ENCODE measurements at regions not wholly inside any gene's neighbourhood (a gene's known extent, or its start where the extent isn't known, plus 50 kb on each side); places are given as distances from the start of the nearest gene placed in this dataset.

- Histone ChIP-seq H3K27me3 (replicated peaks; ENCODE audit: insufficient read depth) (no peaks in the 10 kb centered on the region), H3K4me2 (ENCODE audit: unreplicated experiment) (no peak overlapping the region), H4K20me1 (ENCODE audit: insufficient read depth) (no peaks in the 10 kb centered on the region), H2AFZ (no peak overlapping the region), H3K79me2 (ENCODE audit: insufficient read depth) (no peaks in the 10 kb centered on the region), H3K9ac (no peak overlapping the region), H3K9me2 (ENCODE audit: insufficient read depth) (no peaks in the 10 kb centered on the region), H3F3A (ENCODE audit: insufficient read depth) (no peaks in the 10 kb centered on the region), H3K4me1 (ENCODE audit: insufficient read depth) (no peaks in the 10 kb centered on the region), H3K27ac (no peak overlapping the region), H3K4me3 (no peak overlapping the region), H3K9me3 (ENCODE audit: low read depth) (no peaks in the 10 kb centered on the region), H3K36me3 (ENCODE audit: low read depth) (no peaks in the 10 kb centered on the region)
- 3 to 7% methylated on average over 5 of the region's 5 CpGs for WGBS, 2 experiments (ENCODE audit: low coverage in 1 of 2, low lambda C conversion rate in 2 of 2, missing lambda C conversion rate in 2 of 2)
- TF ChIP-seq EZH2 (IDR thresholded peaks at IDR 0.05; ENCODE audit: insufficient read depth, poor library complexity, severe bottlenecking), result no peak
- no peak for TF ChIP-seq EZH2phosphoT487 (IDR thresholded peaks at IDR 0.05; ENCODE audit: insufficient read depth, low read depth)
- DNase-seq, result peak; percentile 0
- in situ Hi-C loops (cut with MboI), result no loop called here
These were observed 1840.1 kb downstream of the PCDH7 start for GRCh38 chr4:32560306-32560705.

- no peaks in the 10 kb centered on the region for H3K9me2 ChIP-seq (ENCODE audit: insufficient read depth)
- no peaks in the 10 kb centered on the region for H3F3A ChIP-seq (ENCODE audit: insufficient read depth)
- H3K4me1 ChIP-seq (ENCODE audit: insufficient read depth), result no peaks in the 10 kb centered on the region
These were observed 1841.8 kb downstream of the PCDH7 start for GRCh38 chr4:32562010-32562409.

GRCh38 chr4:32564626-32565025 lies 1844.5 kb downstream of the PCDH7 start:
- Histone ChIP-seq H3K27ac (no peak overlapping the region), H3K9me3 (ENCODE audit: low read depth) (peaks cover 3% of the 10 kb centered on the region), H3K9me2 (ENCODE audit: insufficient read depth) (no peaks in the 10 kb centered on the region), H3K4me1 (ENCODE audit: insufficient read depth) (no peaks in the 10 kb centered on the region), H4K20me1 (ENCODE audit: insufficient read depth) (no peaks in the 10 kb centered on the region), H3K9ac (no peak overlapping the region), H3K4me2 (ENCODE audit: unreplicated experiment) (no peak overlapping the region), H2AFZ (no peak overlapping the region), H3F3A (ENCODE audit: insufficient read depth) (no peaks in the 10 kb centered on the region), H3K79me2 (ENCODE audit: insufficient read depth) (no peaks in the 10 kb centered on the region), H3K36me3 (ENCODE audit: low read depth) (no peaks in the 10 kb centered on the region), H3K27me3 (replicated peaks; ENCODE audit: insufficient read depth) (no peaks in the 10 kb centered on the region), H3K4me3 (no peak overlapping the region)
- no peak for DNase-seq
- in situ Hi-C loops (cut with MboI), result no loop called here
- TF ChIP-seq EZH2phosphoT487 (IDR thresholded peaks at IDR 0.05; ENCODE audit: insufficient read depth, low read depth) (no peak), EZH2 (IDR thresholded peaks at IDR 0.05; ENCODE audit: insufficient read depth, poor library complexity, severe bottlenecking) (no peak)
- WGBS, 2 experiments (ENCODE audit: low coverage in 1 of 2, low lambda C conversion rate in 2 of 2, missing lambda C conversion rate in 2 of 2), result 14 to 23% methylated on average over 2 of the region's 2 CpGs

More at GRCh38 chr4:32562010-32562409, 1841.8 kb downstream of the PCDH7 start:
- TF ChIP-seq EZH2 (IDR thresholded peaks at IDR 0.05; ENCODE audit: insufficient read depth, poor library complexity, severe bottlenecking) (no peak), EZH2phosphoT487 (IDR thresholded peaks at IDR 0.05; ENCODE audit: insufficient read depth, low read depth) (no peak)
- no peak overlapping the region for H3K4me2 ChIP-seq (ENCODE audit: unreplicated experiment)
- H2AFZ ChIP-seq, result no peak overlapping the region
- H3K9ac ChIP-seq, result no peak overlapping the region
- DNase-seq, result no peak
- H3K27me3 ChIP-seq (replicated peaks; ENCODE audit: insufficient read depth), result no peaks in the 10 kb centered on the region
- H3K4me3 ChIP-seq, result no peak overlapping the region
- no peaks in the 10 kb centered on the region for H3K36me3 ChIP-seq (ENCODE audit: low read depth)
- no peaks in the 10 kb centered on the region for H3K79me2 ChIP-seq (ENCODE audit: insufficient read depth)
- no peaks in the 10 kb centered on the region for H4K20me1 ChIP-seq (ENCODE audit: insufficient read depth)
- in situ Hi-C loops (cut with MboI), result no loop called here
- WGBS, 2 experiments (ENCODE audit: low coverage in 1 of 2, low lambda C conversion rate in 2 of 2, missing lambda C conversion rate in 2 of 2), result 42 to 44% methylated on average over 3 of the region's 3 CpGs
- no peak overlapping the region for H3K27ac ChIP-seq
- peaks cover 2% of the 10 kb centered on the region for H3K9me3 ChIP-seq (ENCODE audit: low read depth)

- H3K27me3 ChIP-seq (replicated peaks; ENCODE audit: insufficient read depth), result no peaks in the 10 kb centered on the region
- no peak for TF ChIP-seq EZH2phosphoT487 (IDR thresholded peaks at IDR 0.05; ENCODE audit: insufficient read depth, low read depth)
- TF ChIP-seq EZH2 (IDR thresholded peaks at IDR 0.05; ENCODE audit: insufficient read depth, poor library complexity, severe bottlenecking), result no peak
- no peak overlapping the region for H3K27ac ChIP-seq
- no peak for DNase-seq
- no peaks in the 10 kb centered on the region for H3K79me2 ChIP-seq (ENCODE audit: insufficient read depth)
- H2AFZ ChIP-seq, result no peak overlapping the region
- no peaks in the 10 kb centered on the region for H4K20me1 ChIP-seq (ENCODE audit: insufficient read depth)
- in situ Hi-C loops (cut with MboI), result no loop called here
- H3K4me3 ChIP-seq, result no peak overlapping the region
- peaks cover 3% of the 10 kb centered on the region for H3K9me3 ChIP-seq (ENCODE audit: low read depth)
- H3K4me1 ChIP-seq (ENCODE audit: insufficient read depth), result no peaks in the 10 kb centered on the region
- no peaks in the 10 kb centered on the region for H3K36me3 ChIP-seq (ENCODE audit: low read depth)
- H3F3A ChIP-seq (ENCODE audit: insufficient read depth), result no peaks in the 10 kb centered on the region
- no peak overlapping the region for H3K4me2 ChIP-seq (ENCODE audit: unreplicated experiment)
- no peak overlapping the region for H3K9ac ChIP-seq
- no peaks in the 10 kb centered on the region for H3K9me2 ChIP-seq (ENCODE audit: insufficient read depth)
These were observed 1849.7 kb downstream of the PCDH7 start for GRCh38 chr4:32569861-32570260.

GRCh38 chr4:32572366-32572765 lies 1852.2 kb downstream of the PCDH7 start:
- no peaks in the 10 kb centered on the region for H3K9me3 ChIP-seq (ENCODE audit: low read depth)
- no peak for TF ChIP-seq EZH2 (IDR thresholded peaks at IDR 0.05; ENCODE audit: insufficient read depth, poor library complexity, severe bottlenecking)
- TF ChIP-seq EZH2phosphoT487 (IDR thresholded peaks at IDR 0.05; ENCODE audit: insufficient read depth, low read depth), result no peak
- H3K36me3 ChIP-seq (ENCODE audit: low read depth), result no peaks in the 10 kb centered on the region
- in situ Hi-C loops (cut with MboI), result no loop called here
- H3K27me3 ChIP-seq (replicated peaks; ENCODE audit: insufficient read depth), result no peaks in the 10 kb centered on the region
- H3K9ac ChIP-seq, result no peak overlapping the region
- H3K9me2 ChIP-seq (ENCODE audit: insufficient read depth), result no peaks in the 10 kb centered on the region
- H3K79me2 ChIP-seq (ENCODE audit: insufficient read depth), result no peaks in the 10 kb centered on the region
- no peak overlapping the region for H3K4me2 ChIP-seq (ENCODE audit: unreplicated experiment)
- DNase-seq, result no peak
- H2AFZ ChIP-seq, result no peak overlapping the region
- no peak overlapping the region for H3K27ac ChIP-seq
- no peak overlapping the region for H3K4me3 ChIP-seq
- H3K4me1 ChIP-seq (ENCODE audit: insufficient read depth), result no peaks in the 10 kb centered on the region
- no peaks in the 10 kb centered on the region for H4K20me1 ChIP-seq (ENCODE audit: insufficient read depth)
- H3F3A ChIP-seq (ENCODE audit: insufficient read depth), result no peaks in the 10 kb centered on the region
